ENCODE measurements at regions not wholly inside any gene's neighbourhood (a gene's known extent, or its start where the extent isn't known, plus 50 kb on each side); places are given as distances from the start of the nearest gene placed in this dataset.
"Not testable (repeated sequence)": the region's sequence is repeated elsewhere in the genome, so short reads cannot be mapped to it uniquely, and the experiment has no call there.

- no peak for DNase-seq (ENCODE audit: low spot score)
These were observed 227.7 kb upstream of the TMEM260 start for GRCh38 chr14:56351861-56352260.

- DNase-seq (ENCODE audit: low spot score) = no peak
These were observed 226.6 kb upstream of the TMEM260 start for GRCh38 chr14:56352999-56353398.

GRCh38 chr14:56357428-56357827, 222.2 kb upstream of the TMEM260 start:
- no peak for DNase-seq (ENCODE audit: low spot score)

- no peak for DNase-seq (ENCODE audit: low spot score)
These were observed 221.3 kb upstream of the TMEM260 start for GRCh38 chr14:56358275-56358674.

- no peak for DNase-seq (ENCODE audit: low spot score)
These were observed 220.6 kb upstream of the TMEM260 start for GRCh38 chr14:56358851-56359614.

GRCh38 chr14:56365663-56366062, 213.9 kb upstream of the TMEM260 start:
- not testable (repeated sequence) for DNase-seq (ENCODE audit: low spot score)

GRCh38 chr14:56367416-56367815, 212.2 kb upstream of the TMEM260 start:
- DNase-seq (ENCODE audit: low spot score) = no peak

- no peak for DNase-seq (ENCODE audit: low spot score)
These were observed 207.9 kb upstream of the TMEM260 start for GRCh38 chr14:56371737-56372136.

- no peak for DNase-seq (ENCODE audit: low spot score)
These were observed 205.2 kb upstream of the TMEM260 start for GRCh38 chr14:56374421-56374820.

- no peak for DNase-seq (ENCODE audit: low spot score)
These were observed 201.6 kb upstream of the TMEM260 start for GRCh38 chr14:56378046-56378445.

- no peak for DNase-seq (ENCODE audit: low spot score)
These were observed 201.1 kb upstream of the TMEM260 start for GRCh38 chr14:56378475-56378877.

GRCh38 chr14:56379956-56380355, 199.6 kb upstream of the TMEM260 start:
- no peak for DNase-seq (ENCODE audit: low spot score)

GRCh38 chr14:56386024-56386423, 193.6 kb upstream of the TMEM260 start:
- no peak for DNase-seq (ENCODE audit: low spot score)

GRCh38 chr14:56390859-56391258, 188.7 kb upstream of the TMEM260 start:
- no peak for DNase-seq (ENCODE audit: low spot score)

- no peak for DNase-seq (ENCODE audit: low spot score)
These were observed 184.6 kb upstream of the TMEM260 start for GRCh38 chr14:56394826-56395530.

- no peak for DNase-seq (ENCODE audit: low spot score)
These were observed 179.3 kb upstream of the TMEM260 start for GRCh38 chr14:56400109-56400825.

- DNase-seq (ENCODE audit: low spot score) = no peak
These were observed 166.8 kb upstream of the TMEM260 start for GRCh38 chr14:56412468-56413434.

- DNase-seq (ENCODE audit: low spot score) = no peak
These were observed 165.9 kb upstream of the TMEM260 start for GRCh38 chr14:56413721-56414120.

- no peak for DNase-seq (ENCODE audit: low spot score)
These were observed 165.4 kb upstream of the TMEM260 start for GRCh38 chr14:56414236-56414635.

GRCh38 chr14:56416213-56416612, 163.4 kb upstream of the TMEM260 start:
- DNase-seq (ENCODE audit: low spot score) = no peak

GRCh38 chr14:56417173-56417572, 162.4 kb upstream of the TMEM260 start:
- no peak for DNase-seq (ENCODE audit: low spot score)

- DNase-seq (ENCODE audit: low spot score) = no peak
These were observed 159.8 kb upstream of the TMEM260 start for GRCh38 chr14:56419750-56420149.

Data from HuH-7.5 (cell line).